HG02642 (cell line): ENCODE measurements at regions not wholly inside any gene's neighbourhood (a gene's known extent, or its start where the extent isn't known, plus 50 kb on each side); places are given as distances from the start of the nearest gene placed in this dataset.

ENCODE experiments used
- ATAC-seq: cut with Tn5 transposase; IDR thresholded peaks from one replicate; pipeline ENCODE4 v1.9.1; 2021; ENCODE audit warnings: mild to moderate bottlenecking; ENCODE audit not compliant: unreplicated experiment, poor library complexity

DNA sequence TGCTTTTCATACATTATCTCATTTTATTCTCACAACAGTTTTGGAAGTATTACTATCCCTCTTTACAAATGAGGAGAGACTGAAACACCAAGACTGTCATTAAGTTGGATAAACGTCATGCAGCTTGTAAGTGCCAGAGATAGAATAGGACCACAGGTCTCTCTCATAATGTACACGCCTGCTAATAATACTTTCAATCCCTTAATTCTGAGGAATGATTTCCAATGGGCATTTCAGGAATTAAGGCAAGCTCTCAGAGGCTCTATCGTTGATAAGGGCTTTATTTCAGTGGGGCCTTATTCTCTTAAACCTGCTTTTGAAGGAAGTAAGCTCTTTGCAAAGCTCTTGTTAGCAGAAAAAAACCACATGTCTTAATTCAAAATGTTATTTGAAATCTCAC, 229.1 kb downstream of the NFKBIZ start:
- no peak for ATAC-seq

DNA sequence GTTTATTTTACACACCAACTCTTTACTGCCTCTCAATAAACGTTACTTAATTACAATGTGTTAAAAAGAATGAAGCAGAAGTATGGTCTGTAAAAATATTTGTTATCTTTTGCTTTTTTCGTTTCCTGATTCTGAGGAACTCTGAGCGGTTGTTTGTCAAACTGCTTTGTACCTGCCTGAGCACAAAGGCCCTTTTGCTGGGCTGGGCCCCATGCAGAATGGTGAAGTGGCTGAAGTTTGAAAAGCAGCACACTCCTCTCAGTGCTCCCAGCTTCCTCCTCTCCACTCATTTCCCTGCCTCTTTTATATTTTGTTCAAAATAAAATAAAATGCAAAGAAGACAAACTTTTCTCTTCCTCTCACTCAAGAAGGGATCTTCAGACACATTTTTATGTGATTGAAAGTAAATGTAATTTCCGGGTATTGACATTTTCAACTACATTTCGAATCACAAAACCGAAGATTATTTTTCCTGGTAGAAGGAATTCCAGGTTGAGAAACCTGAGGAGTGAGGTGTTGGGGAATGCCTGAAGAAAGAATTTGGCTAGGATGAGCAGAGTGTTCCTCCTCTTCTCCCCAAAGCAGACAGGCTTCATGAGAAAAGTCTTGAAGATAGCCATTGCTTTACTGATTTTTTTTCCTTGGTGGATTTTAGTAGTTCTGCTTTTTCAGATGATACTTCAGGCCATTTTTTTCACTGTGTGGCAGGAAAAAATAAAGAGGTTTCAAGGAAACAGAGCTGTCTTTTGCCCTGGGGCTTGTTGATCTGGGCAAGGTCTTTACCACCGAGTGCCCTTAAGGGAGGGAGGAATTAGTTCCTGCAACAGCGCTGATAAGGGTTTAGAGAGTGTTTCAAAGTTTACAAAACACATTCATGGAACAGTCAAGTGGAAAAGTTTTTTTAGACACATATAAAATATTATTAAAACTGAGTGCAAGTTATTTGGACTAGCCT, 229.8 kb downstream of the NFKBIZ start:
- no peak for ATAC-seq

DNA sequence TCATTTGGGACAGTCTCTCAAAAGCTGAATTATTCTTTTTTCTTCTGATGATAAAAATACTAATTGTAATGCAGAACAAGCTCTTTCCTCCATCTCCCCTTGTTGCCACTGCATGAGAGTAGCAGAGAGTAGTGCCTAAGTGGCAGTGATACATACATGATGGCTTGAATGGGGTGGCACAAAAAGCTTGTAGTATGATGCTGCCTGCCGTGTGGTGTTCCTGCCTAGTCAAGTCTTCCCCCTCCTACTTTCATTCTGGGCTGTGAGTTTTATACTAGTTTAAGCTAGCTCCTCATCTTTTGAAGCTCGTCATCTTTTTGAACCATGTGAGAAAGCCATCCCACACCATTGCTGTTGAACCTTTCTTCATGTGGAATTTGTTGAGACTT, 230.5 kb downstream of the NFKBIZ start:
- no peak for ATAC-seq

DNA sequence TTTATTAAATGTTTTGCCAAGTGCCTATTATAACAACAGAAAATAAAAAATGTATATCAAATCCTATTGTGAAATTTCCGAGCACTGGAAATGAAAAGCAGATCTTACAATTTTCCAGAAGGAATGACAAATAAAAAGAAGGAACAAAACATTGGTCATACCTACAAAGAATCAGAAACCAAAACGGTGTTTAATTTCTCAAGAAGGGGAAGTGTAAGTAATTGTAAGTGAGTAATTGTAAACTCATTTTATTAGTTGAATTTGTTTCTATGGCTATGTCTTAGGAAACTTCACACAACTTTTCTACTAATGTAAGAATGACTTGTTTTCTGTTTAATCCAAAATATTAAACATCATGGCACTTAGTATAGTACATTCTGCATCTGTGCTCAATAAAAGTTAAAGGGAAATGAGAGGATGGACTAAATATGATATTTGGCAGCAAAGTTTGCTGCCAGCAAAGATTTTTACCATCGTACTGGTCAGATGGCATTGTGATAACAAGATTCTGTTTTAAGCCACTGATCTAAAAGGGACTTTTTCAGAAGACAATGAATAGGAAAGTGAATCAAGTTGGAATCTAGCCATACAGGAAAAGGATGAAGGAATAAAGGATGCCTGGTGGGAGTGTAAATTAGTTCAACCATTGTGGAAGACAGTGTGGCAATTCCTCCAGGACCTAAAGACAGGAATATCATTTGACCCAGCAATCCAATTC, 232.4 kb downstream of the NFKBIZ start:
- ATAC-seq: no peak

DNA sequence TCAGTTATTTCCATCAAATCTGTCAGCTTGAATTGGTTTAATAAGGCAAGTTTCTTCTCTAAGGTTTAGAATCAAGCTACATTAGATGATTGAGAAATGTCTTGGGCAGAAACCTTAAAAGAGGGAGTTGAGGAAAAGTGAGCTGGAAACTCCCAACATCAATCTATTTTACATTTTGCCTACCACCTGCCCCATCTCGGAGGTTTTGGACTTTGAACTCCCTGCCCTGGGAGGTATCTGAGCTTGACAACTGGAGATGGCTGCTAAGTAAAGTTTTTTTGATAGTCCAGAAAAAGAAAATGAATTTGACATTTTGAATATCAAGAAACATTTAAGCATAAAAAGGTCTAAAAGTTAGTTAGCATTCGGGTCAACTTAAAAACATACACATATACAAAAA, 234.2 kb downstream of the NFKBIZ start:
- no peak for ATAC-seq

DNA sequence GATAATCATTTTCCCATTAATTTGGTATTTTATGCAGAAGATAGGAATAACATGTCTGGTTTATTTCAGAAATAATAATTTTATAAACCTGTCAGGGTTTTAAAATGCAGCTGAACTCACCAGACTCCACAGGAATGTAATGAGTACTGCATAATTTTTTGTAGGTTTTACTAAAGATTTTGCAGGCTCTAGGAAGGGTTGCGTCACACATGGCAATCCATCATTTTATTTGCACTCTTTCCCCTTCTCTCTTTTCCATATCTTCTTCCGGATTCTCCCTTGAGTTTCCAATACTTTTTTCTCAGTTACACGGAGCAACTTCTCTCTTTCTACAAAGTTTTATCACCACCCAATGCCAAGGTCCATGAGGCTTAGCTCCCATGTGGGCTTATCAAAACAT, 234.7 kb downstream of the NFKBIZ start:
- ATAC-seq: no peak

DNA sequence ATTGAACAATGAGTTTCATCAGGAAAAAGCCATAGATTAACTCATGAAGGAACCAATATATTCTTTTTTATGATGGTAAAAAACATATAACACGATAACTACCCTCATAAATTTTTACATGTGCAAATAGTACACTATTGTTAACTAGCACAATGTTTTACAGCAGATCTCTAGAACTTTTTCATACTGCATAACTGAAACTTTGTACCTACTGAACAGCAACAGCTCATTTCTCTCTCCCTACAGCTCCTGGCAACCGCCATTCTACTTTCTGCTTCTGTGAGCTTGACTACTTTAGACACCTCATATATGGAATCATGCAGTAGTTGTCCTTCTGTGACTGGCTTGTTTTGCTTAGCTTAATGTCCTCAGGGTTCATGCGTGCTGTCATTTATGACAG, 235.4 kb downstream of the NFKBIZ start:
- no peak for ATAC-seq

DNA sequence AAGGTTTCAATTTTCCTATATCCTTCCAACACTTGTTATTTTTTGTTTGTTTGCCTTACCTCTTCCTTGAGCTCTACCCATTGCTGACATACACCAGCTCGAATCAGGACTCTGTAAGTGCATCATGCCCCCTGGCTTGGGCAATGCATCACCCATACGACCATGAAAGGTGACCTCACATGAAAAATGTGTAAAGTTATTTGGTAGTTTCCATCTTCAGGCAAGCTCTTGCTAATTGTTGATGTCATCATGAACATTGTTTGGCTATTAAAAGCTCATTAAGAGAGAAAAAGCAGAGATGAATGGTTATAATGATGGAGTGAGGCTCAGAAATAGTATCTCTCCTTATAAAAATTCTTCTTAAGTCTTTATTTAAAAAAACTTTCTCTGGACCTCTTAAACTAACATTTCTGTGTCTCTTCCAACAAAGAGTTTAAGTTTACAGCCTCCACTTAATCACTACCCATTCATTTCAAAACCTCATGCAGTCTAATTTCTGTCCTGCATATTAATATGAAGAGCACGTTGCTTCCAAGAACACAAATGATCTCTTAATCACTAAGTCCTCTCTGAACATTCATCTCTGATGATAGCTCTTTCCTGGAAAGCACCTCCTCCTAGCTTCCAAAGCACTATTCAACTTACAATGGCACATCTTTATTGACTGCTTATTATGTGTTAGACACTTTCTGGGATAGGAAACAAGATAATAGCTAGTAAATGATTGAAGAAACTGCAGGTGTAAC, 236.3 kb downstream of the NFKBIZ start:
- no peak for ATAC-seq

DNA sequence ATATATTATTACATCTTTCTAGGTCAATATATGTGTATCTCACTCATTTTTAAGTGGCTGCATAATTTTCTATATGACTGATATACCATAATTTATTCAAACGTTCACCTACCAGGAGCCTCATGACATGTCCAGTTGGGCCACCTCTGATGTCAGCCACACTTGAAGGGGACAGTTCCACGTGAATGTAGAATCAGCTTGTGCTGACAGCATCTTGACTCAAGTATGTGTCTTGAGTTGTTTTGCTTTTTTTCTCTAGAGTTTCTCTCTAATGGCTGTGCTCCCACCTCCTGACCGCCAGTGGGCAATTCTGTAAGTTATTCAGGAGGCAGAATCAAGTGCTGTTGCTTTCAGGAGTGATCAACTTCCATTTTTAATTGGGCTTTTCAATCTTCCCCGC, 237.9 kb downstream of the NFKBIZ start:
- ATAC-seq: no peak

DNA sequence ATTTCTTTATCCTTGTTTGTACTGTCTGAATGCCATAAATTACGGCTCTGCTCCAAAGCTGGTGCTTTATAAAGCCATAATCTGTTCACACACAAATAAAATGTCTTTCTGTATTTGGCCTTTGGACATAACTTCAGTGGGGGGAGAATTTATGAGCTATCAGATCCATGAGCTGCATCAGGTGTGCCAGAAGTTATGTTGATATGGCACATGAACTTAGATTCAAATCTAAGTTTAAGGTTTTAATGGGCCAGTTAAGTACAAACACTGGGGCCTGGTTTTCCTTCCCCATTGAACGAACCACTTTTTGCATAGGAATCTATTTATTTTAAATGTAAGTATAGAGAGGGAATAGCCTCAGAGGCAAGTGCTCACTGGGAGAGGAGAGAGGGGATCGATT, 239.9 kb downstream of the NFKBIZ start:
- no peak for ATAC-seq

DNA sequence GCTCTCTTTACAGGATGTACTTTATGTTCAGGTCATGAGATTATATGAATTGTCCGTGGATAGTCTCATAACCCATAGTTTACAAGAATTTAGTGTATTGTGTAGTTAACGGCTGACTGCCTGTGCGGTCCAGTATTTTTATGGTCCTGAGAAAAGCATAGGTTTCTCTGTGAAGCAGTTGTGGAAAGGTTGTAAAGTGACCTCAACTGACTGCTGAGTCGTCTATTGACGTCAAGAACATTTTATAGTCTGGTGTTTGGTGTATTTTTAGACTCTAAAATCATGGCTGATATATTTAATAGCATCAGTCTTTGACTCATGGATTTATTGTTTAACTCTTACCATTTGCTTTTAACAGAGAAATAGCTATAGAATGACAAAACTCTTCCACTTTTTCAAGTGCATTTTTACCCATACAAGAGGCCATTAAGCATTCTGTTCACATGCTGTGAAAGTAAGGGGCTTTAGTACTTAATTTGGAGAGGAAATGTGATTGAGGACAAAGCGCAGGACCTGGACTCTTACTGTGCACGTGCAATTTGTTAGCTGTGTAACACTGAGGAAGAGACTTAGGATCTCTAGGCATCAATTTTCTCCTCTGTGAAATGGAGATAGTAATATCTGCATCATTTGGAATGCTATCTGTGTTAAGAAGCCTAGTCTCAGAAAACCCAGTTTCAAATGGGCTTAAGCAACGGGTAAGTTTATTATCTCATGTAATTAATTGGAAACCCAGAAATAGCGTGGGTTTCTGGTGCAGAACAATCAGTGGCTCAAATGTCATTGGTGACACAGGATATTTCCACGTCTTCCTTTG, 240.8 kb downstream of the NFKBIZ start:
- ATAC-seq: no peak

DNA sequence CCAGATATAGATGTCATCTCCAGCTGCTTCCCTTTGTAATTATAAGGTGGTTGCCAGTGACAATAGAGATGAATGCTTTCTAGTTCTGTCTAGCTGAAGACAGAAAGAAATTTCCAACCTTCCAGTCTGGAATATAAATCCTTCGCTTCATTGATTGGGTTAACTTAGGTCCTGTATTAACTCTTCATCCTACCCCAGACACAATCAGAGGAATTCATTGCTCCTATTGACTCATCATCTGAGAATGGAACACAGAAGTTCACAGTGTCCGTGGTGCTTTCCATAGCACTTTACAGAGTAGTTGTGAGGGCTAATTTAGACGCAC, 241.4 kb downstream of the NFKBIZ start:
- no peak for ATAC-seq

DNA sequence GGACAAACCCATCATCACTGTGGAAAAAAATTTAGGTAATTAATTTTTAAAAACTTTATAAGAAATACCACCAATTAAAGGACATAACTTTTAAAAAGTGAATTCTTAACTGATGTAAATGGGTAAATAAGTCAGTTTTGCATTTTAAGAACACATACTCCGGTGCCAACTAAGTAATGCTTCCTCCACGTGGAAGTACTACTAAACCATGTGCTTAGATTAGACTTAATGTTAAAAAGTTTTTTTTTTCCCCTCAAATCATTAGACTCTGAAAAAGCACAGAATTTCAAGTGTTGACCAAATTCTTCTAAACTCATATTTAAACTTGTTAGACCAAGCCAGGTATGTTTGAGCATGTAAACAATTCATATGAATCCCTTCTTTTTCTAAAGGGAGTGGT, 242.0 kb downstream of the NFKBIZ start:
- no peak for ATAC-seq

DNA sequence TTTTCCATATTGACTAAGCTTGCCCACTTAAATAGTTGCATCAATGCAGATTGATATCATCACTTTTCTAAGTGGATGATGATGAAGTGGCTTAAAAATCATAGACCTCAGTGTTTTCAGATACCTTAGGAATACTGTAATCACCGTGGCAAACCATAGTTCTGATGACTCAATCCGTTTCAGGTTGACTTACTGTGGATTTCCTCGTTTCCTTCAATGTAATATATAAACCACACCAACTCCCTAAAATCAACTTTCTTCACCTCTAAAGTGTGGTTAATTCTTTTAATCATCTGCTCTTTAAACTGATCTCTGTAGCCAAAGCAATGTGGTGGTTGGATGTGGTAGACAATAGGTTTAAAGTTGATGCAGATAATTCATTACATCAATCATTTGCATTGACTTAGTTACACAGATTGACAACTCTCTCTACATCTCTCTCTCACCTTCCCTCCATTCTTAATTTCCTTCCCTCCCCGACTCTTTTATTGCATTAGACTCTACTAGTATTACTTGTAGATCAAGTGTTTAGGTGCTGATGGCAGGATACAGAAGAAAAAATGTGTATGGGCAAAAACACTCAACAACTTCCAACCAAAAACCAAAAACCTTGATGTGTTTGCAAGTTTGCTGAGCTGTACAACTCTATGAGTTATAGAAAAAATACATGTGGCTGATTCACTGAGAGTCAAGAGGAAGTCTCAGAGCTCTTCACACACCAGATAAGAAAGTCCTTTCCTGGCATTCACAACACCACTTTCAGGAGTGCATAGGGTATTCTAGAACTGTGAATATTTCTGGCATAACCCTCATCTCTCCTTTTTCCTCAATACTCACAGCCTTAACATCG, 243.5 kb downstream of the NFKBIZ start:
- ATAC-seq: no peak

DNA sequence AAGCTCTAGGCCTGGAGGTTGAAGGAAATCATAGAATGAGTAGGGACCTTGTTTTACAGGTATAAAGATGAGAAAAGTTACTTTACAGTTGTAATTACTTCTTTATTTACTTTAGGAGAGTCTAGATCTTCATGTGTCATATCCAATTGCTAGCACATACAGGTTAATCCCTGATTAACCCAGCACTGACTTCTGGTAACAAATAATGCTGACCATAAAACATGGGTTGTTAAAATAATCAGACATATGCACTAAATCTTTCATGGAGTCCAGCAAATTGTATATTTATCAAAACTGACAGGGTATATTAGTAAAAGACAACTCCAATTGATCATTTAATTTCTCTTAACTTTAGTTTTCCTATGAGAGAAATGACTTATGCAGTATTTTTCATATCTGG, 245.2 kb downstream of the NFKBIZ start:
- no peak for ATAC-seq

DNA sequence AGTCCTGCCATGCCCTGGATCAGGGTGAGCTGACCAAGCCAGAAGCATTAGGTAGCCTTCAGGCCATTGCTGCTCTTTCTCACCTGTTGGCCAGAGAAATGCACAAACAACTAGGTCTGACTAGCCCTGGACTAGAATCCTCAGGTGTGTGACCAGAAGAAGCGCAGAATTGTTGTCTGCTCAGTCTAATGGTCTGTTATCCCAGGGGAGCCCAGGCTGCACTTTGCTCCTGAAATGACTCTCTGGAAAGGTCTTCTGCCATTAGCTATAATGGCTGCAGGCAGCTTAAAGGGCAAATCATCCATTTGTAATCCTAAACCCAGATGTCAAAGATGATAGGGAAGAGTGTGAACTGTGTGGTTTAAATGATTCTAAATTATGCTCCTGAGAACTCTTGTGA, 246.1 kb downstream of the NFKBIZ start:
- ATAC-seq: no peak

DNA sequence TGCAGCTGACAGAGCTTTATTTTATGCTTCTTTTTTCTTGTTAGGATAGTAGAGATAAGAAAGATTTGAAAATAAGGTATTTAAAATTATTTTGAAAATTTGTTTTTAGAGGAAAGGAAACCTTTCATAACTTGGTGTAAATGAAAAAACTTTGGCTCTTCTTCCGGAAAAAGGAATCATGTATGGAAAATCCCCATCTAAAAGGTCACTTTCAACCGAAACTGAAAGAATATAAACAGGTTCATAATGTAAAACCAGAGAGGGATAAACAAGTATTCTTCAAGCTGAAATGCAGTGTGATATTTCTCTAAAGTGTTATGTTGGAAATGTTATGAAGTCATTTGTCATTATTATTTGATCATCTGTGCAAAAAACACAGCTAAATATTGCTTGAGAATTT, 246.8 kb downstream of the NFKBIZ start:
- ATAC-seq: no peak

DNA sequence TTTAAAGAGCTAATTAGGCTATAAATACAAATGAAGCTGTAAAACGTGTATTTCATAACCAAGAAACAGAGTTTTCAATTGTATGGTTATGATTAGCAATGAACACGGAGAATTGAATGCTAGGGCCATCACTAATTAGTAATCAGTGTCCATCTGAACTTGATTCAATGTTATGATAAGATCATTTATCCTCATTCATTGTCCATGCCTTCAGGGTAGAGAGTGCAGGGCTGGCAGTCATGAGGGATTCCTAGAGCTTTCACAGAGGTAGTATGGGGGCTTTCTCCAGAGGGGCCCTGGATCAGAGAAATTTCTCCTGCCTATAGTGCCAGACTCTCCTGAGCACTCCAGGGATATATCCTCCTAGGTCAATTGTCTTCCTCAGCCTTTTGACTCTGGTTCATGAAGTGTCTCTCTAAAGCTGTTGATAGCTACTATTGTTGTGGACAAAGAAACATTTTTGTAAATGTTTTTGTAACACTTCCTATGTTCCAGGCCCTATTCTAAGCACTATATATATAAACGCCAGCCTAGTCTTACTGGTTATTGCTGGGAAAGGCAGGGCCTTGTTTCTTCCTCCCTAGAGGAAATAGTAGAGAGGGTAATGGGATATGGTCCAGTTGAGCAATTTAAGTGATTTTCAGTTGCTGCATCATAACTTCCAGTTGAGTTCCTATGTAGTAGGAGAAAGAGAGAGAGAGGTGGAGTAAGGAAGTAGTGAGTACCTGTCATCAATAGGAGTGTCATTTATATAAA, 249.0 kb downstream of the NFKBIZ start:
- ATAC-seq: no peak

DNA sequence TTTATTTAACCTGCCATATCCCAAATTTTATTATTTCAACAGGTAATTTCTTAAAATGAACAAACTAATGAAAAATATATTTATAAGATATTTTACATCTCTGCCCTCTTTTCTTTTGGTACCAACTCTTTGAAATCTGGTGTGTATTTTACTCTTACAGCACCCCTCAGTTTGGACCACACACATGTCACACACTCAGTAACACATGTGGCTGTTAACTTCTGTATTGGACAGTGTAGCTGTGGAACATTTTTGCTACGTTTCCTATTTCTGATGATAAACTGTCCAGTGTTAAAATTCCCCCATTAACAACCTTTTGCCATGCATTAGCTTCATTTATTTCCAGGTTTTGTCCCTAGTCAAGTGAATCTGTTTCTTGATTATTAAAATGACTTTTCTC, 250.6 kb downstream of the NFKBIZ start:
- no peak for ATAC-seq
